HUES64 (cell line): ENCODE measurements at regions not wholly inside any gene's neighbourhood (a gene's known extent, or its start where the extent isn't known, plus 50 kb on each side); places are given as distances from the start of the nearest gene placed in this dataset.

ENCODE experiments used
- H3K27ac ChIP-seq: 2 replicates; pipeline ENCODE4 v1.7.0; 2013; ENCODE audit warnings: low read depth, low read length, inconsistent platforms
- H3K27me3 ChIP-seq: 2 replicates; pipeline ENCODE4 v1.6.1; 2013; ENCODE audit warnings: mild to moderate bottlenecking, low read length; ENCODE audit not compliant: insufficient read depth
- H3K36me3 ChIP-seq: 2 replicates; pipeline ENCODE4 v1.6.1; 2013; ENCODE audit warnings: mild to moderate bottlenecking, low read length; ENCODE audit not compliant: insufficient read depth
- H3K4me1 ChIP-seq: 2 replicates; pipeline ENCODE4 v1.6.1; 2013; ENCODE audit warnings: mild to moderate bottlenecking, low read length, moderate library complexity; ENCODE audit not compliant: insufficient read depth
- H3K4me3 ChIP-seq: 2 replicates; pipeline ENCODE4 v1.5.1; 2013; ENCODE audit warnings: mild to moderate bottlenecking, low read length, moderate library complexity
- H3K9ac ChIP-seq: 2 replicates; pipeline ENCODE4 v1.6.1; 2013; ENCODE audit warnings: mild to moderate bottlenecking, low read depth, low read length
- H3K9me3 ChIP-seq: 2 replicates; pipeline ENCODE4 v1.6.1; 2013; ENCODE audit warnings: low read depth, low read length; ENCODE audit not compliant: insufficient read depth
- WGBS: fragments of 150-250, 120-280 bp; methylation state at CpG from one replicate; pipeline ENCODE4 v1.1.7; 2013; ENCODE audit warnings: missing lambda C conversion rate; 5-methylcytosine and 5-hydroxymethylcytosine counted together

GRCh38 chr3:3333571-3333970 is 154.1 kb upstream of the CRBN start:
- Histone ChIP-seq H3K9me3 (no peaks in the 10 kb centered on the region), H3K4me1 (peaks cover 6% of the 10 kb centered on the region), H3K36me3 (no peaks in the 10 kb centered on the region), H3K4me3 (no peak overlapping the region), H3K27ac (no peak overlapping the region), H3K9ac (no peak overlapping the region), H3K27me3 (no peaks in the 10 kb centered on the region)
- WGBS: 97% methylated on average over 2 of the region's 2 CpGs

GRCh38 chr3:3316521-3316920 is 137.0 kb upstream of the CRBN start:
- H3K9me3 ChIP-seq: 0 out of 2 replicates have a peak, but pooled peaks cover 3% of the 10 kb centered on the region
- peaks cover 8% of the 10 kb centered on the region; the same call in 1 of the 2 replicates for H3K4me1 ChIP-seq
- no peak overlapping the region for H3K9ac ChIP-seq
- 50% methylated on average over 3 of the region's 3 CpGs for WGBS
- no peaks in the 10 kb centered on the region for H3K36me3 ChIP-seq
- no peaks in the 10 kb centered on the region for H3K27me3 ChIP-seq
- no peak overlapping the region for H3K27ac ChIP-seq
- H3K4me3 ChIP-seq: no peak overlapping the region

- Histone ChIP-seq H3K9me3 (0 out of 2 replicates have a peak, but pooled peaks cover 3% of the 10 kb centered on the region), H3K4me1 (peaks cover 8% of the 10 kb centered on the region; the same call in 1 of the 2 replicates), H3K27ac (no peak overlapping the region), H3K27me3 (no peaks in the 10 kb centered on the region), H3K4me3 (no peak overlapping the region), H3K36me3 (no peaks in the 10 kb centered on the region), H3K9ac (no peak overlapping the region)
- 93% methylated on average over 7 of the region's 7 CpGs for WGBS
Measured at GRCh38 chr3:3315846-3316245, 136.4 kb upstream of the CRBN start.

GRCh38 chr3:3309887-3310286 is 130.4 kb upstream of the CRBN start:
- 88% methylated on average over 3 of the region's 3 CpGs for WGBS

GRCh38 chr3:3308809-3309208 is 129.3 kb upstream of the CRBN start:
- Histone ChIP-seq H3K36me3 (no peaks in the 10 kb centered on the region), H3K27ac (no peak overlapping the region), H3K4me1 (no peaks in the 10 kb centered on the region), H3K27me3 (no peaks in the 10 kb centered on the region), H3K9ac (no peak overlapping the region), H3K9me3 (no peaks in the 10 kb centered on the region), H3K4me3 (no peak overlapping the region)
- WGBS: 96% methylated on average over 3 of the region's 3 CpGs

More at GRCh38 chr3:3309887-3310286, 130.4 kb upstream of the CRBN start:
- H3K4me1 ChIP-seq: no peaks in the 10 kb centered on the region
- H3K9ac ChIP-seq: no peak overlapping the region
- no peaks in the 10 kb centered on the region for H3K9me3 ChIP-seq
- no peak overlapping the region for H3K4me3 ChIP-seq
- no peak overlapping the region for H3K27ac ChIP-seq
- no peaks in the 10 kb centered on the region for H3K36me3 ChIP-seq
- no peaks in the 10 kb centered on the region for H3K27me3 ChIP-seq

GRCh38 chr3:3307491-3307890 is 128.0 kb upstream of the CRBN start:
- Histone ChIP-seq H3K27ac (no peak overlapping the region), H3K9ac (no peak overlapping the region), H3K4me3 (no peak overlapping the region), H3K4me1 (no peaks in the 10 kb centered on the region), H3K9me3 (no peaks in the 10 kb centered on the region), H3K36me3 (no peaks in the 10 kb centered on the region), H3K27me3 (no peaks in the 10 kb centered on the region)
- 98% methylated on average over 4 of the region's 4 CpGs for WGBS

- Histone ChIP-seq H3K4me3 (no peak overlapping the region), H3K4me1 (no peaks in the 10 kb centered on the region), H3K27ac (no peak overlapping the region), H3K27me3 (no peaks in the 10 kb centered on the region), H3K36me3 (no peaks in the 10 kb centered on the region), H3K9me3 (no peaks in the 10 kb centered on the region), H3K9ac (no peak overlapping the region)
- 94% methylated on average over 1 of the region's 1 CpG for WGBS
Measured at GRCh38 chr3:3305841-3306240, 126.3 kb upstream of the CRBN start.

- Histone ChIP-seq H3K27ac (no peak overlapping the region), H3K36me3 (no peaks in the 10 kb centered on the region), H3K9me3 (no peaks in the 10 kb centered on the region), H3K4me3 (no peak overlapping the region), H3K9ac (no peak overlapping the region), H3K27me3 (no peaks in the 10 kb centered on the region), H3K4me1 (no peaks in the 10 kb centered on the region)
- 94% methylated on average over 5 of the region's 5 CpGs for WGBS
Measured at GRCh38 chr3:3305084-3305483, 125.6 kb upstream of the CRBN start.

- Histone ChIP-seq H3K9me3 (no peaks in the 10 kb centered on the region), H3K4me1 (no peaks in the 10 kb centered on the region), H3K36me3 (no peaks in the 10 kb centered on the region), H3K9ac (no peak overlapping the region), H3K27me3 (no peaks in the 10 kb centered on the region), H3K4me3 (no peak overlapping the region), H3K27ac (no peak overlapping the region)
- 100% methylated on average over 3 of the region's 4 CpGs for WGBS
Measured at GRCh38 chr3:3303636-3304035, 124.1 kb upstream of the CRBN start.

GRCh38 chr3:3302964-3303363 is 123.5 kb upstream of the CRBN start:
- Histone ChIP-seq H3K9me3 (no peaks in the 10 kb centered on the region), H3K27me3 (no peaks in the 10 kb centered on the region), H3K4me1 (no peaks in the 10 kb centered on the region), H3K4me3 (no peak overlapping the region), H3K27ac (no peak overlapping the region), H3K9ac (no peak overlapping the region), H3K36me3 (no peaks in the 10 kb centered on the region)
- 93% methylated on average over 3 of the region's 3 CpGs for WGBS

- H3K27ac ChIP-seq: no peak overlapping the region
- WGBS: 85% methylated on average over 1 of the region's 1 CpG
- H3K36me3 ChIP-seq: no peaks in the 10 kb centered on the region
- no peaks in the 10 kb centered on the region for H3K9me3 ChIP-seq
- H3K9ac ChIP-seq: no peak overlapping the region
- H3K27me3 ChIP-seq: no peaks in the 10 kb centered on the region
- no peak overlapping the region for H3K4me3 ChIP-seq
- peaks cover 3% of the 10 kb centered on the region; the same call in 1 of the 2 replicates for H3K4me1 ChIP-seq
Measured at GRCh38 chr3:3301476-3301875, 122.0 kb upstream of the CRBN start.

GRCh38 chr3:3296979-3297381 is 117.5 kb upstream of the CRBN start:
- H3K9ac ChIP-seq: no peak overlapping the region
- no peaks in the 10 kb centered on the region for H3K27me3 ChIP-seq
- H3K4me1 ChIP-seq: peaks cover 3% of the 10 kb centered on the region; the same call in 1 of the 2 replicates
- WGBS: 88% methylated on average over 4 of the region's 5 CpGs
- no peaks in the 10 kb centered on the region for H3K36me3 ChIP-seq
- no peak overlapping the region for H3K4me3 ChIP-seq
- no peak overlapping the region for H3K27ac ChIP-seq
- peaks cover 6% of the 10 kb centered on the region; the same call in 1 of the 2 replicates for H3K9me3 ChIP-seq
